A673 (cell line): ENCODE measurements at regions not wholly inside any gene's neighbourhood (a gene's known extent, or its start where the extent isn't known, plus 50 kb on each side); places are given as distances from the start of the nearest gene placed in this dataset.

Experiments
- BruUV-seq: library from RNA; stranded (reverse); fragments of 400-500 nt; replicated peaks from 2 replicates; lab custom pipeline; 2021; lab: Mats Ljungman, UMichigan
- CTCF ChIA-PET: fragments of 300-600 bp; sonication (Branson Sonifier 250); formaldehyde crosslinking; loops from one replicate; lab custom pipeline; 2022; ENCODE audit warnings: antibody characterized with exemption; lab: Charles Lee
- POLR2A ChIA-PET: fragments of 300-600 bp; sonication (Branson Sonifier 250); formaldehyde crosslinking; loops from one replicate; lab custom pipeline; 2022; ENCODE audit warnings: antibody characterized with exemption; ENCODE audit not compliant: low non-redundant PET; lab: Charles Lee
- DNase-seq: peaks from one replicate; pipeline ENCODE4 v3.0.0-alpha.2; 2015; ENCODE audit warnings: low spot score
- H3K27ac ChIP-seq: fragments of 200-600 bp; sonication (generic); 2 replicates; pipeline ENCODE4 v1.5.1; 2016; ENCODE audit warnings: mixed run types, low read depth, mild to moderate bottlenecking, mixed read lengths, antibody characterized with exemption, low read length; ENCODE audit not compliant: poor library complexity, severe bottlenecking
- H3K27me3 ChIP-seq: fragments of 200-600 bp; sonication (generic); replicated peaks from 2 replicates; pipeline ENCODE4 v1.6.1; 2017; ENCODE audit warnings: mixed run types, low read depth, mild to moderate bottlenecking, mixed read lengths, antibody characterized with exemption, low read length; ENCODE audit not compliant: insufficient read depth, poor library complexity
- H3K36me3 ChIP-seq: fragments of 200-600 bp; sonication (generic); 2 replicates; pipeline ENCODE4 v1.6.1; 2016; ENCODE audit warnings: mixed run types, mild to moderate bottlenecking, mixed read lengths, antibody characterized with exemption, low read length; ENCODE audit not compliant: insufficient read depth, poor library complexity, severe bottlenecking
- H3K4me1 ChIP-seq: fragments of 200-600 bp; sonication (generic); 2 replicates; pipeline ENCODE4 v1.6.1; 2017; ENCODE audit warnings: mixed run types, mild to moderate bottlenecking, mixed read lengths, antibody characterized with exemption, low read length; ENCODE audit not compliant: insufficient read depth, poor library complexity, severe bottlenecking
- H3K4me3 ChIP-seq: fragments of 200-600 bp; sonication (generic); 2 replicates; pipeline ENCODE4 v1.5.1; 2016; ENCODE audit warnings: low read depth, mixed run types, mild to moderate bottlenecking, mixed read lengths, low read length; ENCODE audit not compliant: poor library complexity, severe bottlenecking
- H3K9me3 ChIP-seq: fragments of 200-600 bp; sonication (generic); 2 replicates; pipeline ENCODE4 v1.6.1; 2016; ENCODE audit warnings: mixed run types, low read depth, mild to moderate bottlenecking, mixed read lengths, antibody characterized with exemption, low read length; ENCODE audit not compliant: poor library complexity, severe bottlenecking
- EZH2 ChIP-seq: fragments of 200-600 bp; sonication (generic); IDR thresholded peaks from 2 replicates; pipeline ENCODE4 v1.6.1; 2017; ENCODE audit warnings: borderline replicate concordance, low read depth, mild to moderate bottlenecking, mixed read lengths, antibody characterized with exemption, low read length; ENCODE audit not compliant: poor library complexity, severe bottlenecking
- intact Hi-C: fragments of 100-400 bp; cut with micrococcal nuclease; formaldehyde crosslinking; loops from one replicate; pipeline ENCODE4 v1.10.0; 2022; ENCODE audit not compliant: unreplicated experiment
- TF ChIP-seq, protein P1 (sequence below): fragments of 300-800, 200-600 bp; sonication (generic); conservative IDR thresholded peaks from 2 replicates; pipeline ENCODE4 v1.5.1; 2017; ENCODE audit warnings: low read depth, mild to moderate bottlenecking, antibody characterized with exemption, low read length, moderate library complexity, mixed read lengths

- Histone ChIP-seq H3K27ac (no peak overlapping the region), H3K4me1 (peaks cover 6% of the 10 kb centered on the region), H3K27me3 (peaks cover 10% of the 10 kb centered on the region), H3K4me3 (no peak overlapping the region), H3K36me3 (no peaks in the 10 kb centered on the region), H3K9me3 (no peaks in the 10 kb centered on the region)
- POLR2A ChIA-PET, result no interaction called here
- no TSS peak for BruUV-seq
- no peak for TF ChIP-seq EZH2
- TF ChIP-seq, protein P1, sequence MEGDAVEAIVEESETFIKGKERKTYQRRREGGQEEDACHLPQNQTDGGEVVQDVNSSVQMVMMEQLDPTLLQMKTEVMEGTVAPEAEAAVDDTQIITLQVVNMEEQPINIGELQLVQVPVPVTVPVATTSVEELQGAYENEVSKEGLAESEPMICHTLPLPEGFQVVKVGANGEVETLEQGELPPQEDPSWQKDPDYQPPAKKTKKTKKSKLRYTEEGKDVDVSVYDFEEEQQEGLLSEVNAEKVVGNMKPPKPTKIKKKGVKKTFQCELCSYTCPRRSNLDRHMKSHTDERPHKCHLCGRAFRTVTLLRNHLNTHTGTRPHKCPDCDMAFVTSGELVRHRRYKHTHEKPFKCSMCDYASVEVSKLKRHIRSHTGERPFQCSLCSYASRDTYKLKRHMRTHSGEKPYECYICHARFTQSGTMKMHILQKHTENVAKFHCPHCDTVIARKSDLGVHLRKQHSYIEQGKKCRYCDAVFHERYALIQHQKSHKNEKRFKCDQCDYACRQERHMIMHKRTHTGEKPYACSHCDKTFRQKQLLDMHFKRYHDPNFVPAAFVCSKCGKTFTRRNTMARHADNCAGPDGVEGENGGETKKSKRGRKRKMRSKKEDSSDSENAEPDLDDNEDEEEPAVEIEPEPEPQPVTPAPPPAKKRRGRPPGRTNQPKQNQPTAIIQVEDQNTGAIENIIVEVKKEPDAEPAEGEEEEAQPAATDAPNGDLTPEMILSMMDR, result no peak
- intact Hi-C loops, result no loop called here
- CTCF ChIA-PET, result no interaction called here
- no peak for DNase-seq
Measured at GRCh38 chr18:57208047-57208446, 61.2 kb downstream of the BOD1L2 start.

GRCh38 chr18:57209713-57210106 lies 62.8 kb downstream of the BOD1L2 start:
- no peak for TF ChIP-seq EZH2
- TF ChIP-seq, protein P1, result no peak
- Histone ChIP-seq H3K27ac (no peak overlapping the region), H3K4me1 (peaks cover 6% of the 10 kb centered on the region), H3K9me3 (no peaks in the 10 kb centered on the region), H3K36me3 (no peaks in the 10 kb centered on the region), H3K4me3 (no peak overlapping the region), H3K27me3 (peaks cover 5% of the 10 kb centered on the region)
- no peak for DNase-seq
- intact Hi-C loops, result no loop called here
- ChIA-PET CTCF (no interaction called here), POLR2A (no interaction called here)
- BruUV-seq, result no TSS peak

GRCh38 chr18:57210107-57210715 lies 63.3 kb downstream of the BOD1L2 start:
- POLR2A ChIA-PET, result no interaction called here
- H3K9me3 ChIP-seq, result no peaks in the 10 kb centered on the region
- peaks cover 6% of the 10 kb centered on the region for H3K4me1 ChIP-seq
- no peak for TF ChIP-seq EZH2
- TF ChIP-seq, protein P1, result no peak
- no TSS peak for BruUV-seq
- H3K27me3 ChIP-seq, result peaks cover 5% of the 10 kb centered on the region
- intact Hi-C loops, result no loop called here
- H3K27ac ChIP-seq, result no peak overlapping the region
- H3K36me3 ChIP-seq, result no peaks in the 10 kb centered on the region
- DNase-seq, result peak; percentile 74
- no peak overlapping the region for H3K4me3 ChIP-seq
- CTCF ChIA-PET, result no interaction called here
